A204.1 (cell line): ENCODE measurements at regions not wholly inside any gene's neighbourhood (a gene's known extent, or its start where the extent isn't known, plus 50 kb on each side); places are given as distances from the start of the nearest gene placed in this dataset.

Source experiments
- FAIRE-seq: peaks from 2 replicates; lab custom pipeline; 2012; peaks lifted over from hg19 to GRCh38; lab: Jason Lieb, UNC

DNA sequence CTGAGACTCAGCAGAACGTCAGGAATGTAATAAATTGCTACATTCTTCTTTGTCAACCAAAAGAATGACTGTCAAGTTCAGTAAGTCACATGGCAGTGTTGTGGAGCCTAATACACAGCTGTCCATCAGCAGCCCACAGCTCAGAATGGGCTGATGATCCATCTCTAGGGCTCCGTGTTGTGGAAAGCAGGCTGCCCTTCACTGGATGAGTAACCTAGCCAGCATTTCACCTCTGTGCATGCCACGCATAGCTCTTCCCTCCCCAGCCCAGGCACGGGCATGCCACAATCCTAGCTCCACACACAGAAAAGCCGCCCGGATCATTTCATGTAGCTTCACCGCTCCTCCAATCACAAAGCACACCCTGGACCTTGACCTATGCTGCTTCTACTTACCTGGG, 878.0 kb upstream of the TMEM132C start:
- no peak for FAIRE-seq

DNA sequence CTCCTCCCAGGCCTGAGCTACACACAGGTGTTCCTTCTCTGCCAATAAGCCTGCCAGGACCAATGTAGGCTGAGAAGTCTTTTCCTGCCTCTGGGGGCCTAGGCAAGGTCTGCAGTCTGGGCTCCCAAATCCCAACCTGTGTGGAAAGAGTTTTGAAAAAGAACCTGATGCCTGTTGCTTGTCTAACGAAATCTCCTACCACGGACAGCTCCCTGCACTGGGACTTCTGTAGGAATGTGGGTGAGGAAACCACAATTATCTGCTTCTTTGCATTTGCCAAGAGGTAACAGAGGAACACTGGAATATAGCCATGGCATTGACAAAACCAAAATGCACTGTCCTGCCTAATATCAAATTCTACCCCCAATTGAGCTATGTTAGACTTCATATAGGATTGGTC, 877.0 kb upstream of the TMEM132C start:
- FAIRE-seq: no peak

GRCh38 chr12:127393465-127393864, 873.5 kb upstream of the TMEM132C start:
- FAIRE-seq: no peak

GRCh38 chr12:127393896-127394295, 873.1 kb upstream of the TMEM132C start:
- no peak for FAIRE-seq

DNA sequence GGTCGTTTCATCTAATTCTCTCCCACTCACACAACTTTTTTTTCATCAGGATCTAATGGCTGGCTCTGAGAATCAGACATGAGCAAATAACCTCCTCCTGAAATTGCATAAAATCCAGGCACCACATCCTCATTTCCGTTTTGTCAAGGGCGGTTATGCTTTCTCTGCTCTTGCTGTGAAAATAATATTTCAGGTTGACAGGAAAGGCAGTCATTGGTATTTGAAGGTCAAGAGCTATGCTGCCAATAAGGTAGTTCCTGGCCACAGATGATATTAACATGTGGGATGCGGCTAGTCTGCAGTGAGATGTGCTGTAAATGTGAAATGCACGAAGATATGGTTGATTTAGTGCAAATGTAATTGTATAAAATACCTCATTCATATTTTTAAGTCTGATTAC, 870.2 kb upstream of the TMEM132C start:
- FAIRE-seq: no peak

DNA sequence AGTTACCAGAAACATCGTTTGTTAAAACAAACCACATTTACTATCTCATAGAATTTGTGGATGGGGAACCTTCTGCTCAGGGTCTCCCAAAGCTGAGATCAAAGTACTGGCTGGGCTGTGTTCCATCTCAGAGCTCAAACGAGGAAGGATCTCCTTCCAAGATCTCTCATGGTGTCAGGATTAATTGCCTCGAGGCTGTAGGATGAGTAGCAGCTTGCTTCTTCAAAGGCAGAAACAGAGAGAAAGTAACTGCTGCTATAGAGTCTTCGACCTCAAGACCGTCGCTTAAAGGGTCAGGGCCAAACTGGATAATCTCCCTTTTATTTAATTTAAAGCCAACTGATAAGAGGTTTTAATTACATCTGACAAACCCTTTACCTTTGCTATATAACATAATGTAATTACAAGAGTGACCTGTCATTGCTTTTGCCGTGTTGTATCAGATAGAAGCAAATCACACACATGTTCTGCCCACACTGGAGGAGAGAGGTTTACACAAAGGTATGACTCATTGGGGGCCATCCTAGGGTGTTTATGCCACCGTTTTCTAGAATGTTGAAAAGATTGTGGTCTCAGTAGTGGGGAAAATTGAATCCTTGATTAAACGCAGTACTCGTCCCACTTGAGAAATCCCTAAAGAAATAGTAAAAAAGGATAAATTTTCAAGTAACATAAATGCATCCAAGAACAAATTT, 868.8 kb upstream of the TMEM132C start:
- FAIRE-seq: no peak

- FAIRE-seq: no peak
These were observed 867.5 kb upstream of the TMEM132C start for GRCh38 chr12:127399451-127399850.

- FAIRE-seq: no peak
These were observed 866.7 kb upstream of the TMEM132C start for GRCh38 chr12:127400221-127400620.

DNA sequence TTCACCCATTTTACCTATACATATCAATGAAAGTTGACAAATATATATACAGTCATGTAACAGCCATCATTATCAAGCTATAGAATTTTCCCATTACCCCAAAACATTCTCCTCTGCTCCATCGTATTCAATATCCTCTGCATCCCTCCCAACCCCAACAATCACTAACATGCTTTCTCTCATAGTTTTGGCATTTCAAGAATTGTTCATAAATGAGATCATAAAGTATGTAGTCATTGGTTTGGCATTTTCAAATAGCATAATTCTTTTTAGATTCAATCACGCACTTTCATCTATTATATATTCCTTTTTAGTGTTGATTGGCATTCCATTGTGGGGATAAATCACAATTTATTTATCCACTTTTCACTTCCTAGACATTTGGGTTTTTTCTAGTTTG, 866.0 kb upstream of the TMEM132C start:
- no peak for FAIRE-seq

DNA sequence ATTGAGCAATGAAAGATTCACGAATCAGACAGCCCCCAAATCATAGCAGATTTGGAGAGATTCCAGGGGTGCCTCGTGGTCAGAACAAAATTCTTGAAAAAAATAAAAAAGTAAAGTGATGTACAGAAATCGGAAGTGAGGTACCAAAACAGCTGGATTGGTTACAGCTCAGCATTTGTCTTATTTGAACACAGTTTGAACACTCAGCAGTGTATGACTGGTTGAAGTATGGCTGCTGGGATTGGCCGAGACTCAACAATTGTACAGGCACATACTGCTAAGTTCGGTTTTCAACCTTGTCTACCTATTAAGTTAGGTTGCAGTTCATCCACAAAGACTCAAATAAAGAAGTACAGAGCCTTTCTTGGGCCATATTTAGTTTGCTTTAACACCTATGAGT, 865.4 kb upstream of the TMEM132C start:
- no peak for FAIRE-seq

GRCh38 chr12:127411166-127411915, 855.6 kb upstream of the TMEM132C start:
- no peak for FAIRE-seq

DNA sequence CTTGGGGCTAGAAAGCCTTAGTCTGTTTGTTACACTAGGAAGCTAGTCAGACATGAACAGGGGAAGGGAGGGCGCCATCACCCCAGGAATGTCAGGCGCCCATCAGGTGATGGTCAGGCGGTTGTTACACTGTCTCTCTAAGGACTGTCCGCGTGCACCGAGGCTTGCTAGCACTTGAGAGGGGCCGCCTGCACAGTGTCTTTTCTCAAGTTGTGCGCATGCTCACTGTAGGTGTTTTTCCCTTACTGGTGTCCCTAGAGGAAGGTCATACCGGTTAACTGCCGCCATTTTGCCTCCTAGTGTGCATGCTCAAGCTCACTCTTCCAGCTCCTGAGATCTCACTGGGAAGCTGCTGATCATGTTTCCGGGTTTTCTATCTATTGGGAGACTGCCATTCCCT, 855.0 kb upstream of the TMEM132C start:
- no peak for FAIRE-seq

DNA sequence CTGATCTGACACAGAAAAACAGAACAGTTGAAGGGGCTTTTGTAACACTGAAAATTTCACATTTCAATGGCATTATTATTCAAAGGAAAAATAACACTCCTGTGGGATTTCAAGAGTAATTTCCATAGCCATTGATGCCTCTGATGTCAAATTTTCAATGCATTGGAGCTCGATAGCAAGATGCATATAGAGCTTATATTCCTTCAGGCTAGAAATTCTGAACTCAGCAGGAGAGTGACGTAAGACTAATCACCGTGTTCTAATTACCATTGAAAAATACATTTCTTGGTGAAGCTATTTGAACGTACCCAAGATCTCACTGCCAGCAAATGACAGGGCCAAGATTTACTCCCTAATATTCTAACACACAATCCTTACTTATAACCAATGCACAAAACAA, 854.1 kb upstream of the TMEM132C start:
- FAIRE-seq: no peak

- no peak for FAIRE-seq
These were observed 852.8 kb upstream of the TMEM132C start for GRCh38 chr12:127414186-127414585.

DNA sequence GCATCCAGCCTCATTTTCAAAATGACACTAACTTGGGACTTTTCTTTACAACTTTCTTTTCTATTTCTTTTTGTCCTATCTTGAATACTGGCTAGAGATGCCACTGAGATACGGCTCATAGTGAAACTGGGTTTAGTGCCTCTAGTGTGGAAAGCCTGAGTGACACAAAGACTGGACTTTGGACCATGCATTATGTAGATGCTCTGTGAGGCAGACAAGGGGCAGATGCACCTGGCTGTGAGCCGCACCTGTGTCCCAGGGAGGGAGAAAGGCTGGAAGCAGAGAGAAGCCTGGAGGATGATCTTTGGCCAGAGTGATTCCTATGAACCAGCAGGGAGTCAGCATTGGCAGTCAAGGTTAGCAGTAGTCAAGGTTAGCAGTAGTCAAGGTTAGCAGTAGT, 852.3 kb upstream of the TMEM132C start:
- no peak for FAIRE-seq

GRCh38 chr12:127416796-127417195, 850.2 kb upstream of the TMEM132C start:
- no peak for FAIRE-seq

- FAIRE-seq: no peak
These were observed 847.9 kb upstream of the TMEM132C start for GRCh38 chr12:127419111-127419510.

DNA sequence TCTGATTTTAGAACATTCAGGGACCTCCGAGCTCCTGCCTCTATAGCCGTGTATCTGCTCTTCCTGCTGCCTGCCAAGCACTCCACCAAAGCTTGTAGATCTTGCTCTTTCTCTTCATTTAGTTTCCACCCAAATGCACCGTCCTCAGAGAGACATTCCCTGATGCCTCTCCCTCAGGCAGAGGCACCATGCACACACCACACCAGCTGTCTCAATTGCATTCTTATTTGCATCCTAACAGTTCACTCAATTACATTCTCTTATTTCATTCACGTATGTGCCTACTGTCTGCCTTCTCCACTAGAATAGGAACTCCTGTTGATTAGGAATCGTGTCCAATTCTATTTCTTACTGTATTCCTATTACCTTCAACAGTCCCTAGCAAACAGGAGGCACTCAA, 845.4 kb upstream of the TMEM132C start:
- no peak for FAIRE-seq

DNA sequence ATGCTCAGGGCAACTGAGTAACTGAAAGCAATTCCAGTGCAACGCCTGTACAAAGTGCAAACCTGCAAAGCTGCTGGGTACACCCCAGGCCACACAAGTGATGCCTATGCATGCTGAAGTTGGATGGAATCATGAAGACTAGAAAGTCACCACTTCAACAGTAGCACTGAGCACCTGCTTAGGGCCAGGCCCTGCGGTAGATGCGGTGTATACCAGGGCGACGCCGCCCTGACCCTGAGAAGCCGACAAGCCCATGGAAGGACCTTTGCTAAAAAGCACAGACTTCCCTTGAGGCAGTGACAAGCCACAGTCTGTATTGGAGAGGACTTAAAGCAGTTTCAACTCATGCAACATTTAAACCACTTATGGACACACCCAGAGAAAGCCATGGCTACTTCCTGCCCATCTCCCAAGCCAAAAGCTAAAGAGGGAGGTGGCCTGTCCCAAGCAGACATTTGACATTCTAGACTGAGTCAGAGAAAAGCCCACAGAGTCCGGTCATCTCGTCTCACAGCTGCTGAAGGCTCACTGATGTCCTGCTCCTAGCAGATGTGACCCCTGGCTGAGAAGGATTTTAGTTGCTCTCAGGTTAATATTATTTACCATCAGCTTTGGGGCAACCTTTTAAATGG, 843.9 kb upstream of the TMEM132C start:
- FAIRE-seq: no peak

- FAIRE-seq: no peak
These were observed 841.5 kb upstream of the TMEM132C start for GRCh38 chr12:127425474-127425873.

DNA sequence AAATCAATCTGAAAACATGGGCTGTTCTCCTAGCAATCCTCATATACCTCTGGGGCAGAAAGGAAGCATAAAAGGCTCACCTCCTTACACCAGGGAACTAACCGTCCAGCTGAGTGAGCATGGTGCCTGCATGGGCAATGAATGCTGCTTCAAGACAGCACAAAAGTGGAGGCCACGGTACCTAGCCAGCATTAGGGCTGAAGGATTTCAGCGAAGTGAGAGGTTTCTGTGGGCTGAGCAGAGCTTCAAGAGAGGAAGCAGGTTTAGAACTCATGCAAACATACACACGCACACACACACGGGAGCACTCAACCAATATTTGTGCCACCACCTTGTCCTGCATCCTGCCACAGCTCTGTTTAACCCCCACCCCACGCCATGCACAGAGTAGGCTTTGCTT, 838.5 kb upstream of the TMEM132C start:
- FAIRE-seq: no peak

DNA sequence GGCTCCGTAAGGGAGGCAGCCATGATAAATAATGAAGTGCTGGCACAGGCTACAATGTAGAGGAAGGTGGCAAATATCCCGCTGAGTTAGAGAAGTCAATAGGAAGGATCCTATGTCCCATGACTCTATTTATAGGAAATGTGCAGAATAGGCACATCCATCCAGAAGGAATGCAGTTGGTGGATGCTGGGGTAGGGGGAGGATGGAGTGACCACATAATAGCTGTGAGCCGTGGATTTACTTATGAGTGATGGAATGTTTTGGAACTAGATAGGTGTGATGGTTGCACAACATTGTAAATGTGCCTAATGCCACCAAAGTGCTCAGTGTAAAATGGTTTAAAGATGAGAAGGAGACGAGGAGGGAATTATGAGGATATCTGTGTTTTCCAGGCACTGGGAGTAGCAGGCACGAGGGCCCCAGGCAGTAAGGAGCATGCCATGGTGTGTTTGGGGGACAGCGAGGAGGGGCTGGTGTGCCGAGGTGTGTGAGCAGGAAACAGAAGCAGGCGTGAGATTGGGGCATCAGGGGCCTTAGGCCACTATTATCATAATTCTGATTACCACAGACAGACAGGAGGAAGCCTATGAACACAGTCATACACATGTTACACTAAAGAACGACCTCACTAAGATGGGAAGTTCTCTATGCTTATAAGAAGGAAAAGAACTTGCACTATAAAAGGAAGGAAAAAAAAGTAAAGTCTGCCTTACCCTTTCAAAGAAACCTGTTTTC, 837.3 kb upstream of the TMEM132C start:
- FAIRE-seq: no peak

GRCh38 chr12:127430401-127430800, 836.6 kb upstream of the TMEM132C start:
- FAIRE-seq: no peak
